ENCODE measurements at regions not wholly inside any gene's neighbourhood (a gene's known extent, or its start where the extent isn't known, plus 50 kb on each side); places are given as distances from the start of the nearest gene placed in this dataset.

- H3K27ac ChIP-seq (ENCODE audit: insufficient read length, low read depth, low read length), result no peak overlapping the region
These were observed 55.3 kb downstream of the ELAPOR2 start for GRCh38 chr7:87003872-87004798.

More at GRCh38 chr7:87003872-87004798, 55.3 kb downstream of the ELAPOR2 start:
- no peak overlapping the region for H3T11ph ChIP-seq (ENCODE audit: low read length)
- H3K9ac ChIP-seq (ENCODE audit: extremely low read depth, insufficient read length, low read length), result no peak overlapping the region
- H3K27me3 ChIP-seq (ENCODE audit: insufficient read depth, low read length), result no peaks in the 10 kb centered on the region
- no peak overlapping the region for H2BK12ac ChIP-seq (ENCODE audit: insufficient read length, low read depth, low read length)
- no peak overlapping the region for H2AFZ ChIP-seq (ENCODE audit: low read length)
- no peak overlapping the region for H3K56ac ChIP-seq (ENCODE audit: insufficient read length, low read depth, low read length)
- Mint-ChIP-seq H3K4me3 (no peak overlapping the region), H3K4me1 (peaks cover 38 to 41% of the 10 kb centered on the region in 2 experiments), H3K36me3 (ENCODE audit: insufficient read depth in 1 of 3, low read depth in 3 of 3) (no peaks in the 10 kb centered on the region), H3K27ac (peak overlapping the region; percentile 53 to 68 (median 55); a peak in 4 of 7 replicates), H3K27me3 (ENCODE audit: low read depth) (no peaks in the 10 kb centered on the region), H3K9me3 (no peaks in the 10 kb centered on the region)
- H4K20me1 ChIP-seq (ENCODE audit: control insufficient read depth, insufficient read depth, insufficient read length), result no peaks in the 10 kb centered on the region
- peaks cover 6% of the 10 kb centered on the region; the same call in 1 of the 2 replicates for H3K4me1 ChIP-seq (ENCODE audit: insufficient read depth, low read length)
- H2BK20ac ChIP-seq (ENCODE audit: low read depth, low read length, poor library complexity, severe bottlenecking), result no peak overlapping the region
- no peak overlapping the region for H4K91ac ChIP-seq (ENCODE audit: insufficient read length, low read depth, low read length)
- H3K18ac ChIP-seq (ENCODE audit: insufficient read length, low read depth, low read length), result no peak overlapping the region
- 100% methylated on average over 2 of the region's 9 CpGs for WGBS (ENCODE audit: extremely low coverage, insufficient read length, low lambda C conversion rate)
- H3K79me1 ChIP-seq (ENCODE audit: insufficient read depth, low read depth, low read length, poor library complexity, severe bottlenecking), result peaks cover 12% of the 10 kb centered on the region
- no peak overlapping the region for H2BK120ac ChIP-seq (ENCODE audit: low read depth, low read length, poor library complexity, severe bottlenecking)
- H2AK5ac ChIP-seq (ENCODE audit: insufficient read length, low read length), result no peak overlapping the region
- H3K23me2 ChIP-seq (ENCODE audit: insufficient read length, low read depth, low read length, poor library complexity, severe bottlenecking), result no peaks in the 10 kb centered on the region
- H4K8ac ChIP-seq (replicated peaks; ENCODE audit: insufficient read length, low read depth, low read length), result no peak overlapping the region
- no peak overlapping the region for H3K23ac ChIP-seq (ENCODE audit: insufficient read length, low read depth, low read length)
- H2BK15ac ChIP-seq (ENCODE audit: low read depth, low read length), result no peak overlapping the region
- H3K4me2 ChIP-seq (ENCODE audit: insufficient read depth, insufficient read length, low read length), result no peak overlapping the region
- peak overlapping the region; percentile 65 for H2BK5ac ChIP-seq (ENCODE audit: insufficient read length, low read length)
- no peak for DNase-seq
- no peaks in the 10 kb centered on the region for H3K9me3 ChIP-seq (ENCODE audit: control insufficient read depth, low read depth, low read length)
- TF ChIP-seq, protein P1, sequence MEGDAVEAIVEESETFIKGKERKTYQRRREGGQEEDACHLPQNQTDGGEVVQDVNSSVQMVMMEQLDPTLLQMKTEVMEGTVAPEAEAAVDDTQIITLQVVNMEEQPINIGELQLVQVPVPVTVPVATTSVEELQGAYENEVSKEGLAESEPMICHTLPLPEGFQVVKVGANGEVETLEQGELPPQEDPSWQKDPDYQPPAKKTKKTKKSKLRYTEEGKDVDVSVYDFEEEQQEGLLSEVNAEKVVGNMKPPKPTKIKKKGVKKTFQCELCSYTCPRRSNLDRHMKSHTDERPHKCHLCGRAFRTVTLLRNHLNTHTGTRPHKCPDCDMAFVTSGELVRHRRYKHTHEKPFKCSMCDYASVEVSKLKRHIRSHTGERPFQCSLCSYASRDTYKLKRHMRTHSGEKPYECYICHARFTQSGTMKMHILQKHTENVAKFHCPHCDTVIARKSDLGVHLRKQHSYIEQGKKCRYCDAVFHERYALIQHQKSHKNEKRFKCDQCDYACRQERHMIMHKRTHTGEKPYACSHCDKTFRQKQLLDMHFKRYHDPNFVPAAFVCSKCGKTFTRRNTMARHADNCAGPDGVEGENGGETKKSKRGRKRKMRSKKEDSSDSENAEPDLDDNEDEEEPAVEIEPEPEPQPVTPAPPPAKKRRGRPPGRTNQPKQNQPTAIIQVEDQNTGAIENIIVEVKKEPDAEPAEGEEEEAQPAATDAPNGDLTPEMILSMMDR (conservative IDR thresholded peaks at IDR 0.05), result no peak
- peaks cover 11% of the 10 kb centered on the region for H3K79me2 ChIP-seq (ENCODE audit: insufficient read depth, low read length)
- no peak overlapping the region for H3K14ac ChIP-seq (ENCODE audit: insufficient read depth, low read length)
- no peak overlapping the region for H3K4ac ChIP-seq (ENCODE audit: low read depth, low read length)
- no peak overlapping the region for H4K5ac ChIP-seq (ENCODE audit: insufficient read length, low read depth, low read length)

Data from H9 (cell line).